Heart left ventricle (tissue), 13 donors: ENCODE measurements at regions not wholly inside any gene's neighbourhood (a gene's known extent, or its start where the extent isn't known, plus 50 kb on each side); places are given as distances from the start of the nearest gene placed in this dataset.

Source experiments
- CTCF ChIP-seq, 12 donors: fragments of 200-600 bp; sonication (generic) in 4 of 12; IDR thresholded peaks; one replicate each; pipeline versions ENCODE4 v1.5.0 to v1.8.0; 2018 to 2022; ENCODE audit warnings: antibody characterized with exemption in 12 of 12, mild to moderate bottlenecking in 5 of 12
- POLR2A ChIP-seq, 2 donors: fragments of 450-650 bp; IDR thresholded peaks; one replicate each; pipeline ENCODE4 v1.6.1; 2017; ENCODE audit warnings: antibody characterized with exemption in 2 of 2, mild to moderate bottlenecking in 2 of 2, moderate library complexity in 2 of 2
- donor health status: ischemic (EF 13 %, LVEDD 7.1; RV severe dilation, severe dysfunction).
- donor health status: DM: no; HTN: yes; CAD: no.
- donor health status: DM: no; HTN: no; CAD: no.
- donor health status: ischemic (EF 25% LVEDD 6.9; RV normal size, moderate dysfunction).
- donor health status: ischemic (EF 25% LVEDD 5.7; RV mildly dilated, moderate dysfunction).
- donor health status: ischemic (EF 35%, LVEDD 5.7; RV mildly dilated, moderate dysfunction).
- donor health status: nonischemic (EF 11% LVEDD 7.7; RV severe dilation, severe dysfunction).
- donor health status: DM: yes; HTN: yes; CAD: no.
- donor health status: PGD.
- donor health status: ischemic (EF 29% LVEDD 5.4; RV normal size, mild dysfunction).
- donor health status: nonischemic (EF 23%, LVEDD 6.1; RV moderate dilation, normal function).

- no peak for TF ChIP-seq CTCF (IDR thresholded peaks at IDR 0.05)
- no peak for TF ChIP-seq POLR2A (IDR thresholded peaks at IDR 0.05)
Measured at GRCh38 chr12:77166696-77167095, 101.3 kb upstream of the E2F7 start.
